Body of pancreas (tissue), 4 donors: ENCODE measurements at regions not wholly inside any gene's neighbourhood (a gene's known extent, or its start where the extent isn't known, plus 50 kb on each side); places are given as distances from the start of the nearest gene placed in this dataset.
A peak's percentile ranks its signal among the peaks of the same experiment; 100 is the strongest.

ENCODE experiments used
- POLR2A ChIP-seq, 3 donors: fragments of 450-650 bp; IDR thresholded peaks; one replicate each; pipeline ENCODE4 v1.6.1; 2016; ENCODE audit warnings: antibody characterized with exemption in 3 of 3, mild to moderate bottlenecking in 2 of 3
- TF ChIP-seq, protein P1 (sequence below), 7 experiments: fragments of 450-650 bp in 4 of 7; fragments of 200-600 bp in 3 of 7; sonication (generic) in 3 of 7; IDR thresholded peaks; one replicate each; pipeline ENCODE4 v1.5.1; 2016 to 2019; ENCODE audit warnings: antibody characterized with exemption in 7 of 7

DNA sequence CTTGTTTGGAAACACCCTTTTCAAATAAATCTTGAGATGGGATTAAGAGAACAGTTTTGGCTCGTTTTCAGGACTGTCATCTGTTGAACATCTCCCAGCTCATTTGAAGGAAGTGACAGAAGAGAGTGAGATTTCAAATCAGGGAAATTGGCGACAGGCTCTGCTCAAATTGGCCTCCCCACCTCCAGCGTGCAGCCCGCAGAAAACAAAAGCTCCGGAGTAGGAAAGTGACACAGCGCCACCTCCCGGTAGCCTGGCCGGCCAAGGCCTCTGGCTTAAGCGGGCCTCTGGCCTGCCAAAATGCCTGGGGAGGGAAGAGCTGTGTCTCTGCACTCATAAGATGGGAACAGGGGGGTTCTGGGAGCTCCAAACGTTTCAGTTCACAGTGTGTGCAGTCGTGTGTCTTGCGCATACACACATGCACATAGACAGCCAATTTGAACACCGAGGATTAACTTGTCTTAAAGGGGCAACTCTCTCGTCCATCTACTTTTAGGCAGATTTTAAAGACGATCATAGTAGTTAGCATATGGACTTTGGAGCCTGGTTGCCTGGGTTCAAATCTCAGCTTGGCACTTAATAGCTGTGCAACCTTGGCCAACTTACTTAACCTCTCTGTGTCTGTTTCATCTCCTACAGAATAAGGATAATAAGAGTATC lies 132.7 kb upstream of the RCN1 start:
- no peak for TF ChIP-seq POLR2A (IDR thresholded peaks at IDR 0.05)
- TF ChIP-seq, protein P1, sequence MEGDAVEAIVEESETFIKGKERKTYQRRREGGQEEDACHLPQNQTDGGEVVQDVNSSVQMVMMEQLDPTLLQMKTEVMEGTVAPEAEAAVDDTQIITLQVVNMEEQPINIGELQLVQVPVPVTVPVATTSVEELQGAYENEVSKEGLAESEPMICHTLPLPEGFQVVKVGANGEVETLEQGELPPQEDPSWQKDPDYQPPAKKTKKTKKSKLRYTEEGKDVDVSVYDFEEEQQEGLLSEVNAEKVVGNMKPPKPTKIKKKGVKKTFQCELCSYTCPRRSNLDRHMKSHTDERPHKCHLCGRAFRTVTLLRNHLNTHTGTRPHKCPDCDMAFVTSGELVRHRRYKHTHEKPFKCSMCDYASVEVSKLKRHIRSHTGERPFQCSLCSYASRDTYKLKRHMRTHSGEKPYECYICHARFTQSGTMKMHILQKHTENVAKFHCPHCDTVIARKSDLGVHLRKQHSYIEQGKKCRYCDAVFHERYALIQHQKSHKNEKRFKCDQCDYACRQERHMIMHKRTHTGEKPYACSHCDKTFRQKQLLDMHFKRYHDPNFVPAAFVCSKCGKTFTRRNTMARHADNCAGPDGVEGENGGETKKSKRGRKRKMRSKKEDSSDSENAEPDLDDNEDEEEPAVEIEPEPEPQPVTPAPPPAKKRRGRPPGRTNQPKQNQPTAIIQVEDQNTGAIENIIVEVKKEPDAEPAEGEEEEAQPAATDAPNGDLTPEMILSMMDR (IDR thresholded peaks at IDR 0.05), result peak; percentile 33 to 59 (median 48)
